ENCODE measurements at regions not wholly inside any gene's neighbourhood (a gene's known extent, or its start where the extent isn't known, plus 50 kb on each side); places are given as distances from the start of the nearest gene placed in this dataset.

DNA sequence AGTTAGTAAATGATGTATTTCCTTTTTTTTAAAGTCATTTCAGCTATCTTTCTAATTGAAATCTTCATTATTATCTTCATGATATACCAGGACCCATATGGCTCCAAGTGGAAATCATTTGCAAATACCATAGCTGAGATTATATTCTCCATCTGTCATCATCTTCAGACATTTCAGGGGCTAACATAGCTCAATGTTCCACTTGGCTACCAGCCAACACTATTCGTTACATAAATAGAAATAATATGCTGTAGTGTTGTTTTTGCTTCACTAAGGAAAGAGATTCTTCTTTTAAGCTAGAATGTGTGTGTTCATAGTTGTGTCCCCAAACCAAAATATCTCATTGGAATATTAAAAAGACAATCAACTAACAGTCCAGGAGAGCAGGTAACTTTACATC is 225.1 kb downstream of the DIO2 start:
- H3K4me3 ChIP-seq (ENCODE audit: low read depth, low read length) = no peak overlapping the region
- TF ChIP-seq, protein P1, sequence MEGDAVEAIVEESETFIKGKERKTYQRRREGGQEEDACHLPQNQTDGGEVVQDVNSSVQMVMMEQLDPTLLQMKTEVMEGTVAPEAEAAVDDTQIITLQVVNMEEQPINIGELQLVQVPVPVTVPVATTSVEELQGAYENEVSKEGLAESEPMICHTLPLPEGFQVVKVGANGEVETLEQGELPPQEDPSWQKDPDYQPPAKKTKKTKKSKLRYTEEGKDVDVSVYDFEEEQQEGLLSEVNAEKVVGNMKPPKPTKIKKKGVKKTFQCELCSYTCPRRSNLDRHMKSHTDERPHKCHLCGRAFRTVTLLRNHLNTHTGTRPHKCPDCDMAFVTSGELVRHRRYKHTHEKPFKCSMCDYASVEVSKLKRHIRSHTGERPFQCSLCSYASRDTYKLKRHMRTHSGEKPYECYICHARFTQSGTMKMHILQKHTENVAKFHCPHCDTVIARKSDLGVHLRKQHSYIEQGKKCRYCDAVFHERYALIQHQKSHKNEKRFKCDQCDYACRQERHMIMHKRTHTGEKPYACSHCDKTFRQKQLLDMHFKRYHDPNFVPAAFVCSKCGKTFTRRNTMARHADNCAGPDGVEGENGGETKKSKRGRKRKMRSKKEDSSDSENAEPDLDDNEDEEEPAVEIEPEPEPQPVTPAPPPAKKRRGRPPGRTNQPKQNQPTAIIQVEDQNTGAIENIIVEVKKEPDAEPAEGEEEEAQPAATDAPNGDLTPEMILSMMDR (IDR thresholded peaks at IDR 0.05; ENCODE audit: insufficient read depth, low read length) = no peak
- no peak for DNase-seq (ENCODE audit: low read depth)

DNA sequence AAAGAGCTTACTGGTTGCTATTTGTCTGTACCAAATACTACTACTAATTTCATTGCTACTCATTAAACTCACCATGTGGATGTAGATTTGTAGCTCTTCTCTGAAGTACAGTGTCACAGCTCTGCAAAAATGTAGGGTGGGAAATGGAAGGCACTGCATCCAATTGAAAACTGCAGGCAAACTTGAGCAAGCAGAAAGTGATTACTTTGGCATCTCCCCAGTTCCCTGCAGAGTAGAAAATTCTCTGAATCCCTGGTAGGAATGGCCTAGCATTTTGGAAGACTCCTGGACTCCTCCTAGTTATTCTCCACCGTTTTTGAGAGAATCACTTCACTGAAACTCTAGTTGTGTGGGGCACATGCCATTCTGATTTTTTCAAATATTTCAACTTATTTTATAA is 239.1 kb downstream of the DIO2 start:
- TF ChIP-seq, protein P1 (IDR thresholded peaks at IDR 0.05; ENCODE audit: insufficient read depth, low read length) = no peak
- DNase-seq (ENCODE audit: low read depth) = peak; percentile 16

DNA sequence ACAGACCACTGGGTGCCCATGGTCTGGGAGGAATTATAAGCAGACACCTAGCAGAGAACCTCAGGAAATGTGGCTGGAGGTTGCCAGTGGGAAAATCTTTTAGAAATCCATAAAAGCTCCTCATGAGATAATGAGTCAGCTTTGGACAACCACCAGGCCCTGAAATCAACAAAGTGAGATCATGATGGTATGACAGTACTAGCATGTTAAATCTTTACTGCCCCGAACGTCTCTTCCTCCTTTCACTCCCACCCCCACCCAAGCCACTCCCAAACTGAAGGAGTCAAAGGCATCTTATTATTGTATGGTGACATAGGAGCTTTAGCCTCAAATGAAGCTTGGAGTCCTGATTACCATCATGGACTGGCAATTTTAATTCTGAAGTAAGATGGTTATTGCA is 240.0 kb downstream of the DIO2 start:
- DNase-seq (ENCODE audit: low read depth) = peak; percentile 30
- H3K4me3 ChIP-seq (ENCODE audit: low read depth, low read length) = no peak overlapping the region
- TF ChIP-seq, protein P1 (IDR thresholded peaks at IDR 0.05; ENCODE audit: insufficient read depth, low read length) = no peak

More for the DNA sequence above, 239.1 kb downstream of the DIO2 start:
- H3K4me3 ChIP-seq (ENCODE audit: low read depth, low read length) = no peak overlapping the region

DNA sequence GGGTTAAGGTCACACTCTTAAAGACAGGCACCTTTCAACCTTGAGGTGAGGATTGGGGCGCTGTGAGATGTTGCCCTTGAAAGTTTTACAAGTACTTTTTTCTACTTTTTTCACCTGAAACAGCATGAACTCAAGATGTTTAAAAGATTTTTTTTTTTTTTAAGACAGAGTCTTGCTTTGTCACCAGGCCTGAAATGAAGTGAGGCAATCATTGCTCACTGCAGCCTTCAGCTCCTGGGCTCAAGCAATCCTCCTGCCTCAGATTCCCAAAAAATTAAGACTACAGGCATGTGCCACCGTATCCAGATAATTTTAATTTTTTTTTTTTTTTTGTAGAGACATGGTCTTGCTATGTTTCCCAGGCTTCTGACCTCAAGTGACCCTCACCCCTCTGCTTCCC is 243.9 kb downstream of the DIO2 start:
- TF ChIP-seq, protein P1 (IDR thresholded peaks at IDR 0.05; ENCODE audit: insufficient read depth, low read length) = no peak
- DNase-seq (ENCODE audit: low read depth) = no peak
- H3K4me3 ChIP-seq (ENCODE audit: low read depth, low read length) = no peak overlapping the region

DNA sequence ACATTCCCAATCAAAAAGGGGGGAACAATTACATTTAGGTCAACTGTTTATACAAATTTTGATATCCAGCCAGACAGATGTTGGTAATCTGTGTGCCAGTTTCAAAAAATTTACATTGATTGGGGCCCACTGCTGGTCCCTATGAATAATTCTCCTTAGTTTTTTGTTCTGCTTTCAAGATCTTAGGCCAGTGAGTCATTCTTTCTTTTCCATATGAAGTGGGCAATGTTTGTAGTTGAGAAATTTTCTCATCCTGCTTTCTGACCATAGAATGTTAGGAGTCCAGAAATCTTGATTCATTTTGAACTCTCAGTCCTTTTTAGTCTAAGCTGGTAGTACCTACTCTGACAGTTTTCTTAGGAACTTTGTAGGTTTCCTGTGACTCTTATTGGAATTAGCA is 244.3 kb downstream of the DIO2 start:
- DNase-seq (ENCODE audit: low read depth) = no peak
- no peak overlapping the region for H3K4me3 ChIP-seq (ENCODE audit: low read depth, low read length)
- TF ChIP-seq, protein P1 (IDR thresholded peaks at IDR 0.05; ENCODE audit: insufficient read depth, low read length) = no peak

DNA sequence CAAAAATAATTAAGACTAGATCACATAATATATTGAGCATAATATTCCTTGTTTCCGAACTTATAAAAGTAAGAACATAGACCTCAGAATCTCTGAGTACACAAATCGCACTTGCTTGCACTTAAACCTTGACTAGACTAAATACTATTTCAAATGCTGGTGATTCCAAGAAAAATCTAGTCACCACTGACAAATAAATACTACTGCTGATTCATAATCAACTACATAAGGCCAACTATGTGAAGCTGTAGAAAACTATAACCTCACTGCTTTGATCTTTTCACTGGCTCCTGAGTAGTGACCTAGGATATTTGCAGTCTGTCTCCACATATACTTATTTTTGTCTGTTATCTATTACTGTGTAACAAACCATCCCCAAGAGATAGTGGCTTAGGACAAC is 245.4 kb downstream of the DIO2 start:
- DNase-seq (ENCODE audit: low read depth) = peak; percentile 25
- TF ChIP-seq, protein P1 (IDR thresholded peaks at IDR 0.05; ENCODE audit: insufficient read depth, low read length) = no peak
- H3K4me3 ChIP-seq (ENCODE audit: low read depth, low read length) = no peak overlapping the region

DNA sequence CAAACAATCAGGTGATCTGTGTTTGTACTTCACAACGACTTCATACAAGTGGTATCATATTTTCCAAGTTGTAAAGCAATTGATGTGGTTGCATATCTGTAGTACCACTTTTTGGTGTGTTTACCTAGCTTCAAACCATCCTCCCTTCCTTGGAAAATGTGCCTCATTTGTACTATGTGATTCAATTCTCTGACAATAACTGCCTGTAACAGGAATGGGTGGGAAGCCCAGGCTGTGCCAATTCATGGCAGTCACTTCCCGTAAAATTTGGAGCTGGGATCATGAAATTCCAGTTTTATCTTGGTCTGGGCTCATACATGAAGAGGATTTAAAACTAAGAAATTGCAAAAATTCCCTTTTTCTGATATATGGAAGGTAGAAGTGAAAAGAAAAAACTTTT is 250.1 kb downstream of the DIO2 start:
- TF ChIP-seq, protein P1 (IDR thresholded peaks at IDR 0.05; ENCODE audit: insufficient read depth, low read length) = no peak
- H3K4me3 ChIP-seq (ENCODE audit: low read depth, low read length) = no peak overlapping the region
- DNase-seq (ENCODE audit: low read depth) = peak; percentile 73

Data from fibroblast of the aortic adventitia (primary cell).